Right renal pelvis (tissue), 4 donors: ENCODE measurements at regions not wholly inside any gene's neighbourhood (a gene's known extent, or its start where the extent isn't known, plus 50 kb on each side); places are given as distances from the start of the nearest gene placed in this dataset.

Experiments used
- DNase-seq, 4 donors: peaks; one replicate each; pipeline ENCODE4 v3.0.0-alpha.2; 2013; ENCODE audit warnings: low read depth in 4 of 4, low spot score in 3 of 4, missing footprints in 1 of 4

DNA sequence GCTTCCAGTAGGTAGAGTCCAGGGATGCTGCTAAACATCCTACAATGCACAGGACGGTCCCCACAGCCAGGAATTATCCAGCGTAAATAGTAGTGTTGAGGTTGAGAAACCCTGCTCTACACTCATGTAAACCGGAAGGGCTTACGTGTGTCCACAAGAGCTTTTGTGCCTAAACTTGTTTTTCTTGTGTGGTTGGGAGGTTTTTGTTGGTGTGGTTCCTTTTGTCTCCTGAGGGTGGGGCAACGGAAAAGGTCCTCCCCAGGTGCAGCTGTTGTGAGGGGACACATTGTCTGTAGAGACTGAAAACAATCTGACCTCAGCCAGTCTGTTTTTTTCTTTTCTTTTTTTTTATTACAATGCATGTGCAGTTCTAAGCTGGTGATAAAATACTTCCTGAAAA is 72.7 kb upstream of the MGAT5 start:
- DNase-seq = no peak

DNA sequence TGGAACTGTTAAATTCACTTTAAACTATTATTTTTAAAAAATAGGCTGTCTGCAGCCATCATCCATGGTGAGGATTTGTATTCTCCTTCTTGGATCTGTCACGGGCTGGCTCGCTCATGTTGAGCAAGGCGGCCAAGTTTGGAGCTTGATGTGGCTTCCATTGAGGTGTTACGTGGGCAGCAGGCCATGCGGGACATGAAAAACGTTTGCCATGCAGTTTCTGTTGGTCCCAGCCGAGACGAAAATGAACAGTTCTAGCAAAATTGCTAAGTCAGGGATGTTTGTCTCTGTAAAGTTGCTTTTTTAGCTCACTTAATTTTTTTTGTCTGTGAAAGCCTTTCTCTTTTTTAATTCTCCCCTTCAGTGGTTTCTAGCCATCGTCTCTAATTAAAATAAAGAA is 70.2 kb upstream of the MGAT5 start:
- DNase-seq = no peak

- no peak for DNase-seq
Measured at GRCh38 chr2:134185639-134186038, 68.2 kb upstream of the MGAT5 start.

DNA sequence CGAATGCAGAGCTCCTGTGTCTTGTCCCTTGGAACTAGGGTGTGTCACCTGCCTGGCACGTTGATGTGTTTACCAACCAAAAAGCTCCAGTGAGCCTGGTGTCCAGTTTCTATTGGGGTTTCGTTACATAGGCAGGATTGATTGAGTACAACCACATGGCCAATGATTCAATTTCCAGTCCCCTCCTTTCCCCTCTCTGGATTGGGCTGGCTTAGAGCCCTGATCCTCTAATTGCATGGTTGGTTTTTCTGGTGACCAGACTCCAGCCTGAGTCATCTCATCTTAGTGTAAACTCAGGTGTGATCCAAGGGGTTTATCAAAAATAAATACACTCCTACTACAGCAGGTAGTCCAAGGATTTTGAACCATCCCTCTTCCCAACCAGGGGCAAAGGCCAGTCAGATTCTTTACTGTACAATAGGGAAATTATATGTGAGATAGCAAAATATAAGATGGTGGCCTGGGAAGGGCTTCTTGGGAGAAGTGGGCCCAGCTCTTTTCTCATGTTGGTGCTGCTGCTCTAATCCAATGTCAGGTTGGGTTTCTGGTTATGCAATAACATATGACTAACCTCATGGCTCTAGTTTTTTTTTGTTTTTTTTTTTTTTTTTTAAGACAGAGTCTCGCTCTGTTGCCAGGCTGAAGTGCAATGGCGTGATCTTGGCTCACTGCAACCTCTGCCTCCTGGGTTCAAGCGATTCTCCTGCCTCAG is 64.7 kb upstream of the MGAT5 start:
- DNase-seq = no peak

- DNase-seq = no peak
Measured at GRCh38 chr2:134190062-134190806, 63.6 kb upstream of the MGAT5 start.

GRCh38 chr2:134190807-134191203 is 63.1 kb upstream of the MGAT5 start:
- no peak for DNase-seq

GRCh38 chr2:134191835-134192234 is 62.0 kb upstream of the MGAT5 start:
- DNase-seq = no peak

GRCh38 chr2:134193006-134193405 is 60.9 kb upstream of the MGAT5 start:
- no peak for DNase-seq

DNA sequence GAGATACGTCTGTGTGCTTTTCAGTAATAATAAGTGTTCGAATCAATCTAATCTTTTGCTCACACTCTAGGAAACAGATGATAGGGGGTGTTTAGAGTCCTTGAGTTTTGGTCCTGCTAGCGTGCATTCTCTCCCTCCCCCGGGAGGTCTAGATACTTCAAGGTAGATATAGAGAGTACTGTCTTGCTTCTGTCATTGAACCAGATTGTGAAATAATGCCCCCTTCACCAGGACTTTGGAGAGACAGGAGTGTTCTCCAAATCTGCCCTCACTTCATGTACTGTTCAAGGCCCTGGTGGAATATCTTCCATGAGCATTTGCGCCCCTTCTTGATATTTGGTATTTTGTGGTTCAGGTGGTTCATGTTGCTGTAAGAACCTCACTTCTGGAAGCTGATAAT is 59.4 kb upstream of the MGAT5 start:
- no peak for DNase-seq

- no peak for DNase-seq
Measured at GRCh38 chr2:134195341-134195740, 58.5 kb upstream of the MGAT5 start.

DNA sequence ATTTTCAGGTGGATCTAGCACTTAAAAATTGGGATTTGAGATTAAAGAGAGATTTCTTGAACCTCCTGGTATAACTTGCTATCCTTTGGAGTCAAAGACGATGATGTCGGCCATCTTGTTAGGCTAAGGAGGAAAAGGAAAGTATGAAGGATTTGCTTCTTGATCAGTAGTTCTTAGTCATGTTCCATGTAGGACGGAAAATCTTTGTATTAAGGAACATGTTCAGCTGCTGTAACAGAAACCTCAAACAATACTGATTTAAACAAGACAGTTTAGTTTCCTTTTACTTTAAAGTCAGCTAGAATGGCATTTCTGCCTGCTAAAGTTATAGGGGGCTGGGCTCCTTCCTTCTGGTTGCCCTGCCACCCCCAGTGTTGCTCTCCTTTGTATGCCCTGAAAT is 56.4 kb upstream of the MGAT5 start:
- DNase-seq = no peak

DNA sequence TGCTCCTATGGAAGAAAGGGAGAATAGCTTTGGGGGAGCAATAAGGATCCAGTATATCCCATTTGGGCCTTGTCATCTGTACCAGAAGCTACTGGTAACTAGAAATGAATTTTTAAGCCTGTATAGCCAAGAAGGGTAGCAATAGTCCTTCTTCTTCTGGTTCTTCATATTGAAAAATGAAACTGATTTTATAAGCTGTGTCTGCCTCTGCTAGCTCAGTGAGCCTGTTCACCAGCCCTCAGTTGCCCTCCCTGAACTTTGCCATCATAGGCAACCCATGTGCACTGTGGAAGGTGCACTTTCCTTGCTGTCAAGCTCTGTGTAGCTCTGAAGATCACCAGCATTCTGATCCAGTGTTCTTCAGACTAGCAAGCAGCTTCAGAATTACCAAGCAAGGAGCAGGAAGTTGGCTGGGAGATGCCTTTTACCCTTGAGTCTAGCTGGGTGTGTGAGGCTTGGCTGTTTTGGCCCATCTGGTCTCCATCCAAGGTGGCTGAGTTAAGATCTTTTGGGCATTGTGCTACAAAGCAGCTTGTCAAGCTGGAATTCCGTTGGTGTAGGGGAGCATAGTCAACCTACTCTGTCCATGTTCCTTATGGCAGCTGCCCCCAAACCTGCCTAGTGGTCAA is 55.8 kb upstream of the MGAT5 start:
- DNase-seq = no peak

GRCh38 chr2:134199123-134199522 is 54.7 kb upstream of the MGAT5 start:
- DNase-seq = no peak

DNA sequence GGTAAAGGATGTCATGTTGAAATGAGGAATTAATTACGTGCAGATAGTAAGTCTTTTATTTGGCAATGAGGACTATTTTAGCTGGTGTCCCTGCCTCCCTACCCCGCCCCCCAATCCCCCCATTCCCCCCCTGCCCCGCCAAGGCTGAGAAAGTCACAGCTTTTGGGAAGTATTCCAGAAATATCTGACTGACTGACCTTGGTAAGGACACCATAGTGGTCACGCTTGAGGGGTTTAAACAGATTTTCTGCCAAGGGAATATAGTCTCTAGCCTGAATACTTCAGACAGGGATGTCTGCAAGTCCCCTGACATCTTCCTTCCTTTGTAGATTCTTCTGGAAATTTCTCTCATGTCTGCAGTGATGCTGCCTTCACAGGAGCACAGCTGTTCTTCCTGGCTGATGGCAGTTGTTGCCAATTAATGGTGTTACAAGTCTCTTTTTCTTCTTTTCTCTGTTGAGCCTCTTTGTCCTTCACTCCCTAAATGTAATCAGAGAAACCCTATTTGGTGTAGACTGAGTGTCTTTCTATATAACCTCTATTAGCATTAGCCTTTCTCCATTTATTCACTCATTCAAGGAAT is 53.7 kb upstream of the MGAT5 start:
- DNase-seq = no peak

- DNase-seq = no peak
Measured at GRCh38 chr2:134201533-134201932, 52.3 kb upstream of the MGAT5 start.

DNA sequence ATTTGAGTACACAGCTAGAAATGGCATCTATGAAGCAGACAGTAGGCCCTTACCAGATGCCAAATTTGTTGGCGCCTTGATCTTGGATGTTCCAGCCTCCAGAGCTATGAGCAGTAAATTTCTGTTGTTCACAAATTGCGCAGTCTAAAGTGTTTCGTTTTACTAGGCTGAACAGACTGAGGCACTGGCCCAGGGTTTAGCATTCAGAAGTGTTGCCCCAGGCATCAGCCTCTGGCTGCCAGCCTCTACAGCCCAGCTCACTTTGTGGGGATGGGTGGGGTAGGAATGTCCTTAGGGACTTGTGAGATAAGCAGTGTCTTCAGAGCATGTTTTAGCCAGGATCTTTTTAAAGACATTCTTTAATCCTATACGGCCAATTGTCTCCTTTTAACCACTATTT is 51.5 kb upstream of the MGAT5 start:
- no peak for DNase-seq

- DNase-seq = no peak
Measured at GRCh38 chr2:134203175-134203574, 50.7 kb upstream of the MGAT5 start.
